HepG2 (cell line): ENCODE measurements at regions not wholly inside any gene's neighbourhood (a gene's known extent, or its start where the extent isn't known, plus 50 kb on each side); places are given as distances from the start of the nearest gene placed in this dataset.

Experiments used
- ATAC-seq: fragments of 200-7000 bp; cut with Tn5 transposase; 3 replicates; pipeline ENCODE4 v1.9.1; 2020; ENCODE audit warnings: mild to moderate bottlenecking, moderate library complexity
- BruUV-seq: library from RNA; stranded (reverse); fragments of 400-500 nt; replicated peaks from 2 replicates; lab custom pipeline; 2021; lab: Mats Ljungman, UMichigan
- CTCF ChIA-PET: fragments of 300-600 bp; formaldehyde crosslinking; extraction: SDS; loops from one replicate; lab custom pipeline; 2021; ENCODE audit warnings: low total read pairs, inconsistent platforms, low intra/inter-chr PET ratio; lab: Yijun Ruan, JAX
- POLR2A ChIA-PET: fragments of 350-600 bp; sonication (Branson Sonifier 250); formaldehyde crosslinking; loops from one replicate; lab custom pipeline; 2020; ENCODE audit warnings: antibody characterized with exemption, inconsistent platforms; lab: Yijun Ruan, JAX
- DNase-seq: peaks from one replicate; pipeline ENCODE4 v3.0.0-alpha.2; 2015; ENCODE audit warnings: low spot score
- FAIRE-seq: peaks from 3 replicates; lab custom pipeline; 2011; peaks lifted over from hg19 to GRCh38; lab: Jason Lieb, UNC
- H2AFZ ChIP-seq: one replicate; pipeline ENCODE4 v1.6.1; 2011; ENCODE audit warnings: low read length, inconsistent platforms
- H3K27ac ChIP-seq: fragments of 300-600 bp; 3 replicates; pipeline ENCODE4 v1.8.0; 2011; ENCODE audit warnings: mixed run types, mild to moderate bottlenecking, mixed read lengths, low read length, inconsistent platforms; ENCODE audit not compliant: insufficient read depth; ENCODE audit errors: extremely low read length
- H3K27me3 ChIP-seq, 2 experiments: fragments of 200-600 bp in 1 of 2; 2 replicates in 1 of 2; 3 replicates in 1 of 2; pipeline versions ENCODE4 v1.6.0 to v1.8.0; 2011; ENCODE audit warnings: low read length in 2 of 2, mild to moderate bottlenecking in 2 of 2, moderate library complexity in 2 of 2, inconsistent platforms in 1 of 2; ENCODE audit not compliant: insufficient read depth in 2 of 2, control insufficient read depth in 1 of 2
- H3K36me3 ChIP-seq, 2 experiments: fragments of 200-600 bp in 1 of 2; replicated peaks in 1 of 2; 2 replicates in 1 of 2; 3 replicates in 1 of 2; pipeline versions ENCODE4 v1.5.1 to v1.8.0; 2011; ENCODE audit warnings: low read length in 2 of 2, inconsistent platforms in 1 of 2; ENCODE audit not compliant: insufficient read depth in 2 of 2, control insufficient read depth in 1 of 2
- H3K4me1 ChIP-seq: 2 replicates; pipeline ENCODE4 v1.5.1; 2012; ENCODE audit warnings: low read length, inconsistent platforms; ENCODE audit not compliant: insufficient read depth
- H3K4me2 ChIP-seq: 2 replicates; pipeline ENCODE4 v1.6.0; 2011; ENCODE audit warnings: low read depth, low read length, inconsistent platforms
- H3K4me3 ChIP-seq, 3 experiments: fragments of 200-600 bp in 1 of 3; sonication (generic), shearing (Covaris generic) in 1 of 3; replicated peaks in 1 of 3; 2 replicates each; pipeline ENCODE4 v1.5.1; 2011 to 2016; ENCODE audit warnings: low read length in 3 of 3, inconsistent platforms in 2 of 3, low read depth in 2 of 3, mild to moderate bottlenecking in 2 of 3, control low read depth in 1 of 3, mixed read lengths in 1 of 3; ENCODE audit not compliant: insufficient read depth in 1 of 3
- H3K79me2 ChIP-seq: one replicate; pipeline ENCODE4 v1.6.1; 2011; ENCODE audit warnings: low read length, inconsistent platforms; ENCODE audit not compliant: insufficient read depth
- H3K9ac ChIP-seq: 2 replicates; pipeline ENCODE4 v1.6.0; 2011; ENCODE audit warnings: mild to moderate bottlenecking, low read depth, low read length, inconsistent platforms; ENCODE audit not compliant: insufficient read depth
- H3K9me3 ChIP-seq: 2 replicates; pipeline ENCODE4 v1.5.1; 2012; ENCODE audit warnings: mild to moderate bottlenecking, low read length
- H4K20me1 ChIP-seq: 2 replicates; pipeline ENCODE4 v1.6.0; 2011; ENCODE audit warnings: inconsistent platforms, mild to moderate bottlenecking, low read length, moderate library complexity; ENCODE audit not compliant: insufficient read depth
- CREB1 ChIP-seq, 2 experiments: fragments of 450-650 bp in 1 of 2; IDR thresholded peaks; 2 replicates each; pipeline ENCODE4 v1.6.1; 2016 to 2017; ENCODE audit warnings: control low read depth in 1 of 2, mild to moderate bottlenecking in 1 of 2, missing compliant biosample characterization in 1 of 2, missing genetic modification characterization in 1 of 2
- DNMT3B ChIP-seq: conservative IDR thresholded peaks from 2 replicates; pipeline ENCODE4 v1.6.1; 2016; ENCODE audit warnings: missing biosample characterization, control low read depth
- ESRRA ChIP-seq: sonication (generic); formaldehyde crosslinking; IDR thresholded peaks from 2 replicates; pipeline ENCODE4 v1.5.1; 2020; ENCODE audit warnings: mild to moderate bottlenecking, low read depth, missing genetic modification reagents
- FOXA1 ChIP-seq, 2 experiments: fragments of 450-650 bp in 1 of 2; sonication (generic) in 1 of 2; formaldehyde crosslinking in 1 of 2; IDR thresholded peaks; 2 replicates each; pipeline versions ENCODE4 v1.4.0 to v1.6.1; 2016 to 2020; ENCODE audit warnings: missing genetic modification reagents in 1 of 2
- HMG20A ChIP-seq: IDR thresholded peaks from 2 replicates; pipeline ENCODE4 v1.6.1; 2016; ENCODE audit warnings: borderline replicate concordance
- MZF1 ChIP-seq: sonication (generic); formaldehyde crosslinking; IDR thresholded peaks from 2 replicates; pipeline ENCODE4 v1.8.1; 2023; ENCODE audit warnings: mild to moderate bottlenecking, missing genetic modification reagents, borderline replicate concordance
- NFIC ChIP-seq: IDR thresholded peaks from 2 replicates; pipeline ENCODE4 v1.6.1; 2012; ENCODE audit warnings: mild to moderate bottlenecking, low read length, inconsistent platforms
- SALL1 ChIP-seq: sonication (generic); formaldehyde crosslinking; IDR thresholded peaks from 2 replicates; pipeline ENCODE4 v1.8.0; 2022; ENCODE audit warnings: mild to moderate bottlenecking, missing genetic modification reagents
- SOX5 ChIP-seq: IDR thresholded peaks from 2 replicates; pipeline ENCODE4 v1.6.1; 2016; ENCODE audit warnings: borderline replicate concordance
- THAP11 ChIP-seq: IDR thresholded peaks from 2 replicates; pipeline ENCODE4 v1.6.1; 2016; ENCODE audit warnings: missing biosample characterization, missing genetic modification reagents
- TIGD3 ChIP-seq: sonication (generic); formaldehyde crosslinking; IDR thresholded peaks from 2 replicates; pipeline ENCODE4 v1.5.1; 2020; ENCODE audit warnings: mild to moderate bottlenecking, missing genetic modification reagents, borderline replicate concordance
- ZBTB37 ChIP-seq: sonication (generic); formaldehyde crosslinking; IDR thresholded peaks from 2 replicates; pipeline ENCODE4 v1.4.0; 2020; ENCODE audit warnings: mild to moderate bottlenecking, missing genetic modification reagents
- ZFAT ChIP-seq: sonication (generic); formaldehyde crosslinking; conservative IDR thresholded peaks from 2 replicates; pipeline ENCODE4 v1.8.1; 2023; ENCODE audit warnings: missing genetic modification reagents, inconsistent platforms
- ZNF24 ChIP-seq: fragments of 450-650 bp; IDR thresholded peaks from 2 replicates; pipeline ENCODE4 v1.6.1; 2017; ENCODE audit warnings: antibody characterized with exemption, mild to moderate bottlenecking
- ZNF431 ChIP-seq: sonication (generic); formaldehyde crosslinking; IDR thresholded peaks from 2 replicates; pipeline ENCODE4 v1.9.0; 2022; ENCODE audit warnings: missing genetic modification reagents, low read depth, mild to moderate bottlenecking, borderline replicate concordance
- ZNF451 ChIP-seq: sonication (generic); formaldehyde crosslinking; IDR thresholded peaks from 2 replicates; pipeline ENCODE4 v1.5.0; 2020; ENCODE audit warnings: mild to moderate bottlenecking, missing genetic modification reagents
- ZNF773 ChIP-seq: sonication (generic); formaldehyde crosslinking; IDR thresholded peaks from 2 replicates; pipeline ENCODE4 v1.4.0; 2020; ENCODE audit warnings: missing genetic modification reagents, borderline replicate concordance
- ZSCAN21 ChIP-seq: sonication (generic); formaldehyde crosslinking; IDR thresholded peaks from 2 replicates; pipeline ENCODE4 v1.8.0; 2022; ENCODE audit warnings: mild to moderate bottlenecking, missing genetic modification reagents, moderate library complexity, borderline replicate concordance
- WGBS: methylation state at CpG from one replicate; pipeline ENCODE4 v1.1.6; 2017; ENCODE audit warnings: low lambda C conversion rate; 5-methylcytosine and 5-hydroxymethylcytosine counted together
- in situ Hi-C: cut with HindIII; loops from 2 replicates; pipeline ENCODE4 v1.10.0; 2017; ENCODE audit warnings: low pct_unique_long_range_greater_than_20kb; ENCODE audit not compliant: extremely low pct_ligation_motif_present
- intact Hi-C: fragments of 100-400 bp; cut with micrococcal nuclease; formaldehyde crosslinking; loops from one replicate; pipeline ENCODE4 v1.10.0; 2022; ENCODE audit not compliant: unreplicated experiment
- TF ChIP-seq, protein P1 (sequence below): sonication (generic); formaldehyde crosslinking; IDR thresholded peaks from 2 replicates; pipeline ENCODE4 v1.5.0; 2020; ENCODE audit warnings: mild to moderate bottlenecking, missing genetic modification reagents
- TF ChIP-seq, protein P2 (sequence below): IDR thresholded peaks from 2 replicates; pipeline ENCODE4 v1.6.1; 2016; ENCODE audit warnings: low read depth, borderline replicate concordance

DNA sequence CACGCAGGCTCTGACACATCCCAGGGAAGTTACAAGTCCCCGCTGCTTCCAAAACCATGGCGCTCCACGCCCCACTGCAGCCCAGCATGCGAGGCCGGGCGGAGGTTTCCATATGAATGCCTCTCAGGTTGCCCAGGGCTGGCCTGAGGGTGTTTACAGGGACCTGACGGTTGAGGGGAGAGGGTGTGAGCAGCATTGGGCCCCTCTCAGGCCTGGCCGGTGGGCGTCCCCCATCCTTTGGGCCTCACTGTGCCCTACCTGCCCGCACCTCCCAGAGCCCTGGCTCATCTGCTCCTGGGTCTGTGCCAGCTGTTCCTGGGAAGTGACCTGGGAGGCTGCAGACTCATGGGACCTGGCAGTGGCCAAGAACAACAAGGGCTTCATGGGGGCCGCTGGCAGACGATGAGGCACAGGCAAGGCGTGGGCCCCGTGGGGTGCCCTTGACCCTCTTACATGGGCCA is 173.5 kb downstream of the C16orf95 start (continued):
- TF ChIP-seq, protein P1, sequence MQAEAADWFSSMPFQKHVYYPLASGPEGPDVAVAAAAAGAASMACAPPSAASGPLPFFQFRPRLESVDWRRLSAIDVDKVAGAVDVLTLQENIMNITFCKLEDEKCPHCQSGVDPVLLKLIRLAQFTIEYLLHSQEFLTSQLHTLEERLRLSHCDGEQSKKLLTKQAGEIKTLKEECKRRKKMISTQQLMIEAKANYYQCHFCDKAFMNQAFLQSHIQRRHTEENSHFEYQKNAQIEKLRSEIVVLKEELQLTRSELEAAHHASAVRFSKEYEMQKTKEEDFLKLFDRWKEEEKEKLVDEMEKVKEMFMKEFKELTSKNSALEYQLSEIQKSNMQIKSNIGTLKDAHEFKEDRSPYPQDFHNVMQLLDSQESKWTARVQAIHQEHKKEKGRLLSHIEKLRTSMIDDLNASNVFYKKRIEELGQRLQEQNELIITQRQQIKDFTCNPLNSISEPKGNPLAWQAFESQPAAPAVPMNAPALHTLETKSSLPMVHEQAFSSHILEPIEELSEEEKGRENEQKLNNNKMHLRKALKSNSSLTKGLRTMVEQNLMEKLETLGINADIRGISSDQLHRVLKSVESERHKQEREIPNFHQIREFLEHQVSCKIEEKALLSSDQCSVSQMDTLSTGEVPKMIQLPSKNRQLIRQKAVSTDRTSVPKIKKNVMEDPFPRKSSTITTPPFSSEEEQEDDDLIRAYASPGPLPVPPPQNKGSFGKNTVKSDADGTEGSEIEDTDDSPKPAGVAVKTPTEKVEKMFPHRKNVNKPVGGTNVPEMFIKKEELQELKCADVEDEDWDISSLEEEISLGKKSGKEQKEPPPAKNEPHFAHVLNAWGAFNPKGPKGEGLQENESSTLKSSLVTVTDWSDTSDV (CRISPR knock-in tag) = no peak
- TF ChIP-seq TIGD3 (CRISPR knock-in tag) (no peak), ZNF773 (no peak), ZNF431 (CRISPR knock-in tag) (no peak)

- Histone ChIP-seq H3K27ac (no peak overlapping the region), H3K4me2 (no peak overlapping the region), H3K9ac (no peak overlapping the region), H3K4me1 (no peaks in the 10 kb centered on the region), H3K4me3 (no peak overlapping the region), H3K36me3 (no peaks in the 10 kb centered on the region), H3K79me2 (no peaks in the 10 kb centered on the region), H4K20me1 (no peaks in the 10 kb centered on the region), H3K27me3 (no peaks in the 10 kb centered on the region), H3K9me3 (no peaks in the 10 kb centered on the region), H2AFZ (no peak overlapping the region)
- ATAC-seq (no peak), DNase-seq (no peak), FAIRE-seq (no peak)
- intact Hi-C loops = no loop called here
- CTCF ChIA-PET = no interaction called here
- POLR2A ChIA-PET = no interaction called here
- WGBS = 66% methylated on average over 11 of the region's 11 CpGs
- in situ Hi-C loops = no loop called here
- no TSS peak for BruUV-seq
- TF ChIP-seq, protein P2, sequence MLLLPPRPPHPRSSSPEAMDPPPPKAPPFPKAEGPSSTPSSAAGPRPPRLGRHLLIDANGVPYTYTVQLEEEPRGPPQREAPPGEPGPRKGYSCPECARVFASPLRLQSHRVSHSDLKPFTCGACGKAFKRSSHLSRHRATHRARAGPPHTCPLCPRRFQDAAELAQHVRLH (CRISPR knock-in tag) = no peak
- TF ChIP-seq ZFAT (CRISPR knock-in tag) (no peak), CREB1 (IDR thresholded peaks at IDR 0.05) (no peak), CREB1 (CRISPR knock-in tag; IDR thresholded peaks at IDR 0.05) (no peak), HMG20A (CRISPR knock-in tag) (no peak), ZSCAN21 (CRISPR knock-in tag) (no peak), SOX5 (CRISPR knock-in tag) (no peak), ESRRA (no peak), DNMT3B (CRISPR knock-in tag) (no peak), NFIC (no peak), FOXA1 (IDR thresholded peaks at IDR 0.05) (no peak), FOXA1 (CRISPR knock-in tag; IDR thresholded peaks at IDR 0.05) (no peak), THAP11 (CRISPR knock-in tag) (no peak), ZNF24 (no peak), ZBTB37 (CRISPR knock-in tag) (no peak), SALL1 (CRISPR knock-in tag) (no peak), ZNF451 (CRISPR knock-in tag) (no peak), MZF1 (CRISPR knock-in tag) (no peak)
Measured at GRCh38 chr16:87144232-87144631, 173.0 kb downstream of the C16orf95 start.
